Thoracic aorta (tissue), 2 donors: ENCODE measurements at regions not wholly inside any gene's neighbourhood (a gene's known extent, or its start where the extent isn't known, plus 50 kb on each side); places are given as distances from the start of the nearest gene placed in this dataset.

ENCODE experiments used
- ATAC-seq: fragments of 150-250 bp; one replicate; pipeline ENCODE4 v1.8.0; 2017; ENCODE audit warnings: low read depth; ENCODE audit not compliant: insufficient number of reproducible peaks, low FRiP score
- DNase-seq: peaks from one replicate; pipeline ENCODE4 v3.0.0-alpha.2; 2020; ENCODE audit warnings: low spot score
- H3K27ac ChIP-seq, 2 donors: fragments of 200-600 bp; sonication (generic); 1 replicate in 1 of 2; 2 replicates in 1 of 2; pipeline ENCODE4 v1.5.1; 2016; ENCODE audit warnings: mild to moderate bottlenecking in 2 of 2, moderate library complexity in 2 of 2
- H3K27me3 ChIP-seq: fragments of 200-600 bp; sonication (generic); replicated peaks from 2 replicates; pipeline ENCODE4 v1.6.0; 2016; ENCODE audit warnings: mild to moderate bottlenecking; ENCODE audit not compliant: insufficient read depth
- H3K36me3 ChIP-seq: fragments of 200-600 bp; sonication (generic); one replicate; pipeline ENCODE4 v1.5.1; 2016
- H3K4me1 ChIP-seq, 2 donors: fragments of 200-600 bp; sonication (generic); 1 replicate in 1 of 2; 2 replicates in 1 of 2; pipeline versions ENCODE4 v1.5.1 to v1.6.0; 2016; ENCODE audit warnings: low read depth in 2 of 2, mild to moderate bottlenecking in 1 of 2; ENCODE audit not compliant: control insufficient read depth in 1 of 2
- H3K4me3 ChIP-seq: fragments of 200-600 bp; sonication (generic); 2 replicates; pipeline ENCODE4 v1.5.1; 2016; ENCODE audit warnings: mild to moderate bottlenecking
- H3K9me3 ChIP-seq: fragments of 200-600 bp; sonication (generic); 2 replicates; pipeline ENCODE4 v1.5.1; 2016
- CTCF ChIP-seq: fragments of 200-600 bp; sonication (generic); IDR thresholded peaks from one replicate; pipeline ENCODE4 v1.5.1; 2019; ENCODE audit warnings: antibody characterized with exemption

- H3K27me3 ChIP-seq = no peaks in the 10 kb centered on the region
- ATAC-seq = no peak
- H3K36me3 ChIP-seq = no peaks in the 10 kb centered on the region
- TF ChIP-seq CTCF = no peak
- H3K4me3 ChIP-seq = no peak overlapping the region
- no peak for DNase-seq
- no peak overlapping the region for H3K27ac ChIP-seq
- no peaks in the 10 kb centered on the region for H3K4me1 ChIP-seq
- no peaks in the 10 kb centered on the region for H3K9me3 ChIP-seq
These were observed 57.3 kb downstream of the HHEX start for GRCh38 chr10:92747066-92747465.

- DNase-seq (no peak), ATAC-seq (no peak)
- no peaks in the 10 kb centered on the region for H3K36me3 ChIP-seq
- no peaks in the 10 kb centered on the region for H3K4me1 ChIP-seq
- no peak for TF ChIP-seq CTCF
- no peaks in the 10 kb centered on the region for H3K27me3 ChIP-seq
- no peak overlapping the region for H3K4me3 ChIP-seq
- no peaks in the 10 kb centered on the region for H3K9me3 ChIP-seq
- H3K27ac ChIP-seq = no peak overlapping the region
These were observed 57.8 kb downstream of the HHEX start for GRCh38 chr10:92747600-92747999.

GRCh38 chr10:92750791-92751533 is 61.2 kb downstream of the HHEX start:
- no peaks in the 10 kb centered on the region for H3K9me3 ChIP-seq
- no peaks in the 10 kb centered on the region for H3K27me3 ChIP-seq
- peaks cover 0 to 3% of the 10 kb centered on the region in 2 donors for H3K4me1 ChIP-seq
- DNase-seq (no peak), ATAC-seq (no peak)
- H3K27ac ChIP-seq = no peak overlapping the region
- H3K36me3 ChIP-seq = no peaks in the 10 kb centered on the region
- no peak for TF ChIP-seq CTCF
- H3K4me3 ChIP-seq = no peak overlapping the region

- H3K36me3 ChIP-seq = no peaks in the 10 kb centered on the region
- H3K4me3 ChIP-seq = no peak overlapping the region
- no peak overlapping the region for H3K27ac ChIP-seq
- no peak for DNase-seq
- TF ChIP-seq CTCF = no peak
- no peak for ATAC-seq
- H3K27me3 ChIP-seq = no peaks in the 10 kb centered on the region
- H3K4me1 ChIP-seq = peaks cover 2 to 8% of the 10 kb centered on the region in 2 donors
- no peaks in the 10 kb centered on the region for H3K9me3 ChIP-seq
These were observed 61.7 kb downstream of the HHEX start for GRCh38 chr10:92751534-92751811.

GRCh38 chr10:92751827-92752226 is 62.1 kb downstream of the HHEX start:
- TF ChIP-seq CTCF = no peak
- Histone ChIP-seq H3K27ac (no peak overlapping the region), H3K4me3 (no peak overlapping the region), H3K27me3 (no peaks in the 10 kb centered on the region), H3K4me1 (peaks cover 5 to 12% of the 10 kb centered on the region in 2 donors), H3K9me3 (no peaks in the 10 kb centered on the region), H3K36me3 (no peaks in the 10 kb centered on the region)
- no peak for DNase-seq
- ATAC-seq = no peak
